ENCODE measurements at regions not wholly inside any gene's neighbourhood (a gene's known extent, or its start where the extent isn't known, plus 50 kb on each side); places are given as distances from the start of the nearest gene placed in this dataset.

DNA sequence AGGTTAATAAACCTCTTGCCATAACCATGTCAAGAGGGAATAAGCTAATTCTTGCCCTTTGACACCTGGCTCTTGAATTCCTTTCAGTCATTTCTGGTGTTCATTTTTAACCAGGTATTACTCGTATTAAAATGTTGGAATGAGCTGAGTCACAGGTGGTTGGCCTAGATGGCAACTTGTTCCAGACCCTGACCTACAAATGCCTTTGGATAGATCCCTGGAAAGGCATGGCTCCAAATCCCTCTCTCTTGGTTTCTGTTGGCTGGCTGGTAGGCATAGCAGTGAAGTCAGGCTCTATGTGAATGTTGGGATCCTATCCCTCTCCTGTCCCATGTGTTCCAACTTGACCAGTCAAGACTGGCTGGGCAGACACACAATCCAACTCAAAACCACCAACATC, 277.1 kb upstream of the PROK2 start (continued):
- TF ChIP-seq CHD2 (IDR thresholded peaks at IDR 0.05; ENCODE audit: low read length, partially characterized antibody): no peak
- no peak for TF ChIP-seq TAF1 (IDR thresholded peaks at IDR 0.05; ENCODE audit: borderline replicate concordance, low read depth, low read length)
- no peak for TF ChIP-seq TCF12 (IDR thresholded peaks at IDR 0.05)
- no peak for TF ChIP-seq NFIC (IDR thresholded peaks at IDR 0.05; ENCODE audit: borderline replicate concordance)
- TF ChIP-seq, protein P1, sequence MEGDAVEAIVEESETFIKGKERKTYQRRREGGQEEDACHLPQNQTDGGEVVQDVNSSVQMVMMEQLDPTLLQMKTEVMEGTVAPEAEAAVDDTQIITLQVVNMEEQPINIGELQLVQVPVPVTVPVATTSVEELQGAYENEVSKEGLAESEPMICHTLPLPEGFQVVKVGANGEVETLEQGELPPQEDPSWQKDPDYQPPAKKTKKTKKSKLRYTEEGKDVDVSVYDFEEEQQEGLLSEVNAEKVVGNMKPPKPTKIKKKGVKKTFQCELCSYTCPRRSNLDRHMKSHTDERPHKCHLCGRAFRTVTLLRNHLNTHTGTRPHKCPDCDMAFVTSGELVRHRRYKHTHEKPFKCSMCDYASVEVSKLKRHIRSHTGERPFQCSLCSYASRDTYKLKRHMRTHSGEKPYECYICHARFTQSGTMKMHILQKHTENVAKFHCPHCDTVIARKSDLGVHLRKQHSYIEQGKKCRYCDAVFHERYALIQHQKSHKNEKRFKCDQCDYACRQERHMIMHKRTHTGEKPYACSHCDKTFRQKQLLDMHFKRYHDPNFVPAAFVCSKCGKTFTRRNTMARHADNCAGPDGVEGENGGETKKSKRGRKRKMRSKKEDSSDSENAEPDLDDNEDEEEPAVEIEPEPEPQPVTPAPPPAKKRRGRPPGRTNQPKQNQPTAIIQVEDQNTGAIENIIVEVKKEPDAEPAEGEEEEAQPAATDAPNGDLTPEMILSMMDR (IDR thresholded peaks at IDR 0.05): no peak

DNA sequence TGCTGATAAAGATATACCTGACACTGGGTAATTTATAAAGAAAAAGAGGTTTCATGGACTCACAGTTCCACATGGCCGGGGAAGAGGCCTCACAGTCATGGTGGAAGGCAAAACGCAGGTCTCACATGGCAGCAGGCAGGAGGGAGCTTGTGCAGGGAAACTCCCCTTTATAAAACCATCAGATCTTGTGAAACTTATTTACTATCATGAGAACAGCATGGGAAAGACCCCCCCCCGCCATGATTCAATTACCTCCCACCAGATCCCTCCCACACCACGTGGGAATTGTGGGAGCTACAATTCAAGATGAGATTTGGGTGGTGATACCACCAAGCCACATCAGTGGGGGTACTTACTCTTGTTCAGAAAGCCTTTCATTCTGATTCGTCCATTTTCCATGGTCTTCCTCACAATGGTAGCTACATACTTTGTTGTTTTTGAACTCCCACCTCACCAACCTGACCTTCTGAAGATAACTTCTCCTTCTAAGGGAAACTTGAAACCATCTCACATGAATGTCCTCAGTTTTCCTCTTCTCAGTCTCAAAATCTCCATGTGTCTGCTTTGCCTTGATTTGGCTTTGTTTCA, 275.6 kb upstream of the PROK2 start:
- Histone ChIP-seq H2AFZ (ENCODE audit: low read depth) (no peak overlapping the region), H4K20me1 (ENCODE audit: insufficient read depth) (no peaks in the 10 kb centered on the region), H3K9ac (no peak overlapping the region), H3K4me1 (ENCODE audit: control insufficient read depth in 1 of 2, insufficient read depth in 2 of 2, low read depth in 1 of 2, low read length in 1 of 2) (peaks cover 0 to 9% of the 10 kb centered on the region in 2 experiments; a peak in 1 of 4 replicates), H3K27me3 (ENCODE audit: insufficient read depth) (no peaks in the 10 kb centered on the region), H3K9me2 (no peaks in the 10 kb centered on the region), H3K36me3 (replicated peaks in 1 of 2; ENCODE audit: control insufficient read depth in 1 of 2, insufficient read depth in 2 of 2, low read length in 1 of 2) (no peaks in the 10 kb centered on the region), H3K9me3 (no peaks in the 10 kb centered on the region), H3F3A (replicated peaks; ENCODE audit: insufficient read depth) (no peaks in the 10 kb centered on the region), H3K4me2 (no peak overlapping the region), H3K79me2 (ENCODE audit: insufficient read depth) (no peaks in the 10 kb centered on the region), H3K27ac (ENCODE audit: low read depth in 2 of 2, low read length in 1 of 2) (no peak overlapping the region), H3K4me3 (ENCODE audit: low read depth in 2 of 2, low read length in 1 of 2) (no peak overlapping the region)
- 32% methylated on average over 5 of the region's 5 CpGs for WGBS (ENCODE audit: low lambda C conversion rate)
- ChIA-PET CTCF (interaction anchor here (1.2 kb wide), 1 partner anchor 25 kb away, joined by 3 read pairs; no protein-coding TSS in a partner anchor), POLR2A (no interaction called here)
- DNase-seq: no peak
- TF ChIP-seq TEAD4 (IDR thresholded peaks at IDR 0.05; ENCODE audit: borderline replicate concordance, insufficient read depth): no peak
- no peak for TF ChIP-seq TCF12 (IDR thresholded peaks at IDR 0.05)
- TF ChIP-seq, protein P2, sequence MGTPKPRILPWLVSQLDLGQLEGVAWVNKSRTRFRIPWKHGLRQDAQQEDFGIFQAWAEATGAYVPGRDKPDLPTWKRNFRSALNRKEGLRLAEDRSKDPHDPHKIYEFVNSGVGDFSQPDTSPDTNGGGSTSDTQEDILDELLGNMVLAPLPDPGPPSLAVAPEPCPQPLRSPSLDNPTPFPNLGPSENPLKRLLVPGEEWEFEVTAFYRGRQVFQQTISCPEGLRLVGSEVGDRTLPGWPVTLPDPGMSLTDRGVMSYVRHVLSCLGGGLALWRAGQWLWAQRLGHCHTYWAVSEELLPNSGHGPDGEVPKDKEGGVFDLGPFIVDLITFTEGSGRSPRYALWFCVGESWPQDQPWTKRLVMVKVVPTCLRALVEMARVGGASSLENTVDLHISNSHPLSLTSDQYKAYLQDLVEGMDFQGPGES (IDR thresholded peaks at IDR 0.05; ENCODE audit: low read depth, low read length): no peak
- TF ChIP-seq CHD2 (IDR thresholded peaks at IDR 0.05; ENCODE audit: low read length, partially characterized antibody): no peak
- TF ChIP-seq FOSL2 (IDR thresholded peaks at IDR 0.05; ENCODE audit: borderline replicate concordance, low read depth): no peak
- no peak for TF ChIP-seq NRF1 (IDR thresholded peaks at IDR 0.05; ENCODE audit: low read depth, low read length)
- TF ChIP-seq, protein P3, sequence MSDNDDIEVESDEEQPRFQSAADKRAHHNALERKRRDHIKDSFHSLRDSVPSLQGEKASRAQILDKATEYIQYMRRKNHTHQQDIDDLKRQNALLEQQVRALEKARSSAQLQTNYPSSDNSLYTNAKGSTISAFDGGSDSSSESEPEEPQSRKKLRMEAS (IDR thresholded peaks at IDR 0.05; ENCODE audit: low read depth): no peak
- no peak for TF ChIP-seq RCOR1 (IDR thresholded peaks at IDR 0.05; ENCODE audit: low read length)
- TF ChIP-seq, protein P4, sequence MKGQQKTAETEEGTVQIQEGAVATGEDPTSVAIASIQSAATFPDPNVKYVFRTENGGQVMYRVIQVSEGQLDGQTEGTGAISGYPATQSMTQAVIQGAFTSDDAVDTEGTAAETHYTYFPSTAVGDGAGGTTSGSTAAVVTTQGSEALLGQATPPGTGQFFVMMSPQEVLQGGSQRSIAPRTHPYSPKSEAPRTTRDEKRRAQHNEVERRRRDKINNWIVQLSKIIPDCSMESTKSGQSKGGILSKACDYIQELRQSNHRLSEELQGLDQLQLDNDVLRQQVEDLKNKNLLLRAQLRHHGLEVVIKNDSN (IDR thresholded peaks at IDR 0.05; ENCODE audit: borderline replicate concordance, low read depth): no peak
- no peak for TF ChIP-seq ELF1 (IDR thresholded peaks at IDR 0.05)
- TF ChIP-seq SMC3 (IDR thresholded peaks at IDR 0.05; ENCODE audit: low read depth, low read length): no peak
- no peak for TF ChIP-seq JUND (IDR thresholded peaks at IDR 0.05)
- TF ChIP-seq, protein P5, sequence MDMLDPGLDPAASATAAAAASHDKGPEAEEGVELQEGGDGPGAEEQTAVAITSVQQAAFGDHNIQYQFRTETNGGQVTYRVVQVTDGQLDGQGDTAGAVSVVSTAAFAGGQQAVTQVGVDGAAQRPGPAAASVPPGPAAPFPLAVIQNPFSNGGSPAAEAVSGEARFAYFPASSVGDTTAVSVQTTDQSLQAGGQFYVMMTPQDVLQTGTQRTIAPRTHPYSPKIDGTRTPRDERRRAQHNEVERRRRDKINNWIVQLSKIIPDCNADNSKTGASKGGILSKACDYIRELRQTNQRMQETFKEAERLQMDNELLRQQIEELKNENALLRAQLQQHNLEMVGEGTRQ (IDR thresholded peaks at IDR 0.05; ENCODE audit: borderline replicate concordance, low read depth, low read length): no peak
- no peak for TF ChIP-seq YY1 (IDR thresholded peaks at IDR 0.05; ENCODE audit: low read depth)
- TF ChIP-seq NFIC (IDR thresholded peaks at IDR 0.05; ENCODE audit: borderline replicate concordance): no peak
